Psoas muscle (tissue), 7 donors: ENCODE measurements at regions not wholly inside any gene's neighbourhood (a gene's known extent, or its start where the extent isn't known, plus 50 kb on each side); places are given as distances from the start of the nearest gene placed in this dataset.

Experiments
- ATAC-seq, 4 donors: fragments of 200-7000 bp; cut with Tn5 transposase; one replicate each; pipeline ENCODE4 v1.9.1; 2020; ENCODE audit warnings: moderate library complexity in 3 of 4, mild to moderate bottlenecking in 2 of 4
- DNase-seq, 2 donors: peaks; one replicate each; pipeline ENCODE4 v3.0.0-alpha.2; 2020
- H3K27ac ChIP-seq: fragments of 200-600 bp; one replicate; pipeline ENCODE4 v1.8.0; 2022
- H3K27me3 ChIP-seq, 3 donors: fragments of 200-600 bp in 1 of 3; one replicate each; pipeline versions ENCODE4 v1.6.1 to v1.8.0; 2013 to 2022; ENCODE audit warnings: low read length in 2 of 3, mild to moderate bottlenecking in 2 of 3, moderate library complexity in 1 of 3; ENCODE audit not compliant: insufficient read depth in 3 of 3
- H3K36me3 ChIP-seq, 2 donors: fragments of 200-600 bp in 1 of 2; one replicate each; pipeline versions ENCODE4 v1.6.1 to v1.8.0; 2013 to 2022; ENCODE audit warnings: low read depth in 1 of 2, mild to moderate bottlenecking in 1 of 2, moderate library complexity in 1 of 2; ENCODE audit not compliant: insufficient read depth in 1 of 2
- H3K4me1 ChIP-seq: fragments of 200-600 bp; one replicate; pipeline ENCODE4 v1.8.0; 2022
- H3K4me3 ChIP-seq: fragments of 200-600 bp; one replicate; pipeline ENCODE4 v1.8.0; 2022; ENCODE audit warnings: mild to moderate bottlenecking
- H3K9me3 ChIP-seq: fragments of 200-600 bp; one replicate; pipeline ENCODE4 v1.8.0; 2022
- WGBS, 3 donors: extraction: QIAGEN DNeasy Blood & Tissue Kit; methylation state at CpG; one replicate each; pipeline versions ENCODE4 v1.1.6 to v1.1.7; 2013; 5-methylcytosine and 5-hydroxymethylcytosine counted together
- intact Hi-C, 2 donors: fragments of 100-400 bp; cut with DNase I; formaldehyde crosslinking; loops; one replicate each; pipeline versions ENCODE4 v1.11.0 to v1.14.2; 2022
- TF ChIP-seq, protein P1 (sequence below): fragments of 200-600 bp; IDR thresholded peaks from one replicate; pipeline ENCODE4 v1.8.0; 2022; ENCODE audit warnings: antibody characterized with exemption
- donor health status: healthy with polysubstance abuse.
- donor health status: DM: no; HTN: no; CAD: no; lungs with moderate emphysema.
- donor health status: Bipolar disorder and iron deficiency.
- donor health status: healthy.
- donor health status: DM: yes; HTN: yes; CAD: no.
- donor health status: DM: no; HTN: no; CAD: no.
- donor health status: DM: yes; HTN: yes; CAD: no.

DNA sequence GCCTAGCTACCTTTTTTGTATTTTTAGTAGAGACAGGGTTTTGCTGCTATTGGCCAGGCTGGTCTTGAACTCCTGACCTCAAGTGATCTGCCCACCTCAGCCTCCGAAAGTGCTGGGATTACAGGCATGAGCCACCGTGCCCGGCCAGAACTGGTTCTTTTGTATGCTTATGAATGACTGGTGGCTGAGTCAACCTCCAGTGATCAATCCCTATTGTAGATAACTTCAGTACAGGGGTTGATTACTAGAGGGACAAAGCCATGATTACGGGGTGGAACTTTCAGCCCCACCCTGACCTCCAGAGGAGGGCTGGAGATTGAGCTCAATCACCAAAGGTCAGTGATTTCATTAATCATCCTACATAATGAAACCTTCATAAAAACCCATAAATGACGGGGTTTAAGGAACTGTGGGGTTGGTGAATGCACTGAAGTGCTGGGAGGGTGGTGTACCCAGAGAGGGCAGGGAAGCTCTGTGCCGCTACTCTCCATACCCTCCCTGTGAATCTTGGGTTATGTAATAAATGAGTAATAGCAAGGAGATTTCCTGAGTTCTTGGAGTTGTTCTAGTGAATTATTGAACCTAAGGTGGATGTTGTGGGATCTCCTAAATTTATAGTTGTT lies 281.8 kb upstream of the CXCR4 start:
- WGBS, 3 donors = 90 to 93% (median 91%) methylated on average over 6 of the region's 6 CpGs
- TF ChIP-seq, protein P1, sequence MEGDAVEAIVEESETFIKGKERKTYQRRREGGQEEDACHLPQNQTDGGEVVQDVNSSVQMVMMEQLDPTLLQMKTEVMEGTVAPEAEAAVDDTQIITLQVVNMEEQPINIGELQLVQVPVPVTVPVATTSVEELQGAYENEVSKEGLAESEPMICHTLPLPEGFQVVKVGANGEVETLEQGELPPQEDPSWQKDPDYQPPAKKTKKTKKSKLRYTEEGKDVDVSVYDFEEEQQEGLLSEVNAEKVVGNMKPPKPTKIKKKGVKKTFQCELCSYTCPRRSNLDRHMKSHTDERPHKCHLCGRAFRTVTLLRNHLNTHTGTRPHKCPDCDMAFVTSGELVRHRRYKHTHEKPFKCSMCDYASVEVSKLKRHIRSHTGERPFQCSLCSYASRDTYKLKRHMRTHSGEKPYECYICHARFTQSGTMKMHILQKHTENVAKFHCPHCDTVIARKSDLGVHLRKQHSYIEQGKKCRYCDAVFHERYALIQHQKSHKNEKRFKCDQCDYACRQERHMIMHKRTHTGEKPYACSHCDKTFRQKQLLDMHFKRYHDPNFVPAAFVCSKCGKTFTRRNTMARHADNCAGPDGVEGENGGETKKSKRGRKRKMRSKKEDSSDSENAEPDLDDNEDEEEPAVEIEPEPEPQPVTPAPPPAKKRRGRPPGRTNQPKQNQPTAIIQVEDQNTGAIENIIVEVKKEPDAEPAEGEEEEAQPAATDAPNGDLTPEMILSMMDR = no peak

DNA sequence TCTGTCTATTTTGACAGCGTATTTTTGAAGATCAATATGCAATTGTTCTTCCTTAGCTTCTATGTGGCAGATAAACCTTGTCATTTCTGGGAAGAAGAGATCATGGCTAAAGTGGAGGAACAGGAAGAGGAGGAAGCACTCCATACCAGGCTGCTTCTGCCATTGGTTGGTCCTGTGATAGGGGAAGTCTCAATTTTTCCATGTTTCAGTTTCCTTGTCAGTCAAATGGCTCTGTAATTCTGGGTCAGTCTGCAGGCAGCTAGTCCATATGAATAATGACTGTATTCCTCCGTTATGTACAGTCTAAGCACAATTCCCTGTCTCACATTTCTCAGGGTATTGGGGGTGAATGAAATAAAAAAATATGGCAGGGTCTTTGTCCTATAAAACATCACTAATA lies 277.6 kb upstream of the CXCR4 start:
- Histone ChIP-seq H3K36me3 (no peaks in the 10 kb centered on the region), H3K9me3 (no peaks in the 10 kb centered on the region), H3K27me3 (peaks cover 0 to 2% (median 0%) of the 10 kb centered on the region in 3 donors), H3K4me1 (no peaks in the 10 kb centered on the region), H3K4me3 (no peak overlapping the region), H3K27ac (no peak overlapping the region)
- 94 to 99% (median 94%) methylated on average over 2 of the region's 2 CpGs for WGBS, 3 donors
- intact Hi-C loops = no loop called here
- ATAC-seq (no peak), DNase-seq (no peak)
- TF ChIP-seq, protein P1 = no peak

More for the DNA sequence above, 281.8 kb upstream of the CXCR4 start:
- DNase-seq (no peak), ATAC-seq (no peak)
- Histone ChIP-seq H3K36me3 (no peaks in the 10 kb centered on the region), H3K4me1 (no peaks in the 10 kb centered on the region), H3K27me3 (peaks cover 0 to 3% (median 2%) of the 10 kb centered on the region in 3 donors), H3K4me3 (no peak overlapping the region), H3K27ac (no peak overlapping the region), H3K9me3 (no peaks in the 10 kb centered on the region)
- intact Hi-C loops = no loop called here

DNA sequence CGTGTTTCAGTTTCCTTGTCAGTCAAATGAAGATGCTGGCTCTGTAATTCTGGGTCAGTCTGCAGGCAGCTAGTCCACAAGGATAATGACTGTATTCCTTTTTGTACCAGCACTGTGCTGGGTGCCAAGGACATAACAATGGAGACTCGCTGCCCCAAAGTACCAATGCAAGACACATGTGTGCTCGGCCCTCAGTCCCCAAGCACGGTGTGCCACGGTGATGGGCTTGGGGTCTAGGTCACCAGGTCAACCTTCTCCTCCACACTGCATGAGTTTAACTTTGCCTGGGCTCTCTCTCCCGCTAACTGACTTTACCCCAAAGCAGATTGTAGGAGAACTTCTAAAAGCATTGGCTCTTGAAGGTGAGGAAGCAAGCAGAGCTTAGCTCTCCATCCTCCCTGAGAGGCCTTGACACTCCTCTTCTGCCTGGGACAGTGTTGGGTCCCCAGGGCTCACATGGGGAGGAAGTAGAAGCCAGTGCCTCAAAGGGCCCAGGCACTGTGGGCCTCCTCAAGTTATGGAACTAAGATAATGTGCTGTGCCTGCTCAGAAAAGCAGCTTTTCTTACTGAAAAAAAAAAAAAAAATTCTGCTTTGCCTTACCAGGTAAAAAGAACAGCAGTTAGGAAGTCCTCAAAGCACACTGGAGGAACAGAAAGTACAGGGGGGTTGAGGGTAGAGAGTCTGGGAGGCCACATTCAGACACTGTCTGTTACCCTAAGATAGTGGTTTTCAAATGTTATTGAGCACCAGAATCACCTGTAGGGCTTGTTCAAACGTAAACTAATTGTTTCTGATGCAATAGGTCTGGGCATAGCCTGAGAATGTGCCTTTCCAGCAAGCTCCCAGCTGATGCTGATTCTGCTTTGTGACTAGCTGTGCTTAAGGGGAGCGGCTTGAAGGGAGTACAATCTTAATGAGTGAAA lies 276.4 kb upstream of the CXCR4 start:
- 80 to 82% (median 80%) methylated on average over 8 of the region's 8 CpGs for WGBS, 3 donors
- no peak for DNase-seq

DNA sequence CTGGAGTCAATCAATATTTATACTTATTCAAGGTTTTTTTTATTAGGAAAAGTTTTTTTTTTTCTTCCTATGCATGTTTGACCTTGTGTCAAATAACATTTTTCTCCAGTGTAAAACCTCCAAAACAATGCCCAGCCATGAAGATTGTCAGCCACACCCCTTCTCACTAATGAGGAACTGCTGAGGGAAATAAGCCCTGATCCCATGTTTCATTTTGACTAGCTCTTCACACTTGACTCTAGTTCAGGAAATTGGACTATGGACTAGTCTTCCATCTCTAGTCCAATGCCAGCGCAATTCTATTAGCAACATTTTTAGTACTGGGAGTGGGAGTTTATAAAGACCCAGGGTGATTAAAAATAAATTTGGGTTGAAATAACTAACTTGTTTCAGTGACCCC lies 275.6 kb upstream of the CXCR4 start:
- 93 to 96% (median 94%) methylated on average over 1 of the region's 1 CpG for WGBS, 3 donors

More for the DNA sequence above, 276.4 kb upstream of the CXCR4 start:
- intact Hi-C loops = no loop called here
- Histone ChIP-seq H3K9me3 (no peaks in the 10 kb centered on the region), H3K4me1 (no peaks in the 10 kb centered on the region), H3K27ac (no peak overlapping the region), H3K36me3 (no peaks in the 10 kb centered on the region), H3K27me3 (no peaks in the 10 kb centered on the region), H3K4me3 (no peak overlapping the region)
- ATAC-seq = no peak
- TF ChIP-seq, protein P1 = no peak

More for the DNA sequence above, 275.6 kb upstream of the CXCR4 start:
- Histone ChIP-seq H3K27ac (no peak overlapping the region), H3K4me3 (no peak overlapping the region), H3K4me1 (no peaks in the 10 kb centered on the region), H3K27me3 (no peaks in the 10 kb centered on the region), H3K9me3 (no peaks in the 10 kb centered on the region), H3K36me3 (no peaks in the 10 kb centered on the region)
- no peak for ATAC-seq
- intact Hi-C loops = no loop called here
- TF ChIP-seq, protein P1 = no peak
- no peak for DNase-seq
